ENCODE measurements at regions not wholly inside any gene's neighbourhood (a gene's known extent, or its start where the extent isn't known, plus 50 kb on each side); places are given as distances from the start of the nearest gene placed in this dataset.

GRCh38 chr7:42606193-42606905, 305.5 kb downstream of the C7orf25 start:
- H3K27ac Mint-ChIP-seq: no peak overlapping the region

GRCh38 chr7:42605406-42606192, 306.3 kb downstream of the C7orf25 start:
- no peak overlapping the region for H3K4me3 Mint-ChIP-seq
- H3K27me3 Mint-ChIP-seq: no peaks in the 10 kb centered on the region
- DNase-seq (no peak), ATAC-seq (no peak)
- H3K9me3 ChIP-seq (ENCODE audit: control insufficient read depth, low read length, poor library complexity, severe bottlenecking): no peaks in the 10 kb centered on the region
- no peaks in the 10 kb centered on the region for H3K36me3 Mint-ChIP-seq (ENCODE audit: low read depth)
- no peaks in the 10 kb centered on the region for H3K4me1 Mint-ChIP-seq
- no peak overlapping the region for H3K27ac Mint-ChIP-seq

More at GRCh38 chr7:42606193-42606905, 305.5 kb downstream of the C7orf25 start:
- H3K9me3 ChIP-seq (ENCODE audit: control insufficient read depth, low read length, poor library complexity, severe bottlenecking): no peaks in the 10 kb centered on the region
- Mint-ChIP-seq H3K27me3 (no peaks in the 10 kb centered on the region), H3K36me3 (ENCODE audit: low read depth) (no peaks in the 10 kb centered on the region), H3K4me1 (no peaks in the 10 kb centered on the region), H3K4me3 (no peak overlapping the region)
- ATAC-seq: no peak
- DNase-seq: no peak

- no peak overlapping the region for H3K27ac Mint-ChIP-seq
- no peaks in the 10 kb centered on the region for H3K27me3 Mint-ChIP-seq
- H3K9me3 ChIP-seq (ENCODE audit: control insufficient read depth, low read length, poor library complexity, severe bottlenecking): no peaks in the 10 kb centered on the region
- H3K4me3 Mint-ChIP-seq: no peak overlapping the region
- no peaks in the 10 kb centered on the region for H3K36me3 Mint-ChIP-seq (ENCODE audit: low read depth)
- ATAC-seq (no peak), DNase-seq (no peak)
- H3K4me1 Mint-ChIP-seq: no peaks in the 10 kb centered on the region
These were observed 308.4 kb downstream of the C7orf25 start for GRCh38 chr7:42603496-42603895.

GRCh38 chr7:42597300-42597699, 314.6 kb downstream of the C7orf25 start:
- no peak for ATAC-seq
- Mint-ChIP-seq H3K4me1 (no peaks in the 10 kb centered on the region), H3K27me3 (no peaks in the 10 kb centered on the region), H3K4me3 (no peak overlapping the region), H3K27ac (no peak overlapping the region), H3K36me3 (ENCODE audit: low read depth) (no peaks in the 10 kb centered on the region)
- no peak for DNase-seq
- no peaks in the 10 kb centered on the region for H3K9me3 ChIP-seq (ENCODE audit: control insufficient read depth, low read length, poor library complexity, severe bottlenecking)

- no peak for ATAC-seq
- no peaks in the 10 kb centered on the region for H3K4me1 Mint-ChIP-seq
- no peak overlapping the region for H3K4me3 Mint-ChIP-seq
- DNase-seq: no peak
- no peaks in the 10 kb centered on the region for H3K9me3 ChIP-seq (ENCODE audit: control insufficient read depth, low read length, poor library complexity, severe bottlenecking)
- H3K27ac Mint-ChIP-seq: no peak overlapping the region
- no peaks in the 10 kb centered on the region for H3K36me3 Mint-ChIP-seq (ENCODE audit: low read depth)
- H3K27me3 Mint-ChIP-seq: no peaks in the 10 kb centered on the region
These were observed 315.1 kb downstream of the C7orf25 start for GRCh38 chr7:42596737-42597136.

- DNase-seq (no peak), ATAC-seq (no peak)
- Mint-ChIP-seq H3K4me1 (no peaks in the 10 kb centered on the region), H3K36me3 (ENCODE audit: low read depth) (no peaks in the 10 kb centered on the region), H3K27me3 (no peaks in the 10 kb centered on the region), H3K4me3 (no peak overlapping the region), H3K27ac (no peak overlapping the region)
- H3K9me3 ChIP-seq (ENCODE audit: control insufficient read depth, low read length, poor library complexity, severe bottlenecking): no peaks in the 10 kb centered on the region
These were observed 318.0 kb downstream of the C7orf25 start for GRCh38 chr7:42593860-42594259.

- Mint-ChIP-seq H3K27me3 (no peaks in the 10 kb centered on the region), H3K36me3 (ENCODE audit: low read depth) (no peaks in the 10 kb centered on the region), H3K4me1 (no peaks in the 10 kb centered on the region), H3K27ac (no peak overlapping the region), H3K4me3 (no peak overlapping the region)
- no peak for ATAC-seq
- no peak for DNase-seq
- H3K9me3 ChIP-seq (ENCODE audit: control insufficient read depth, low read length, poor library complexity, severe bottlenecking): no peaks in the 10 kb centered on the region
These were observed 321.0 kb downstream of the C7orf25 start for GRCh38 chr7:42590771-42591310.

- no peak for ATAC-seq
- Mint-ChIP-seq H3K27ac (no peak overlapping the region), H3K27me3 (no peaks in the 10 kb centered on the region), H3K4me3 (no peak overlapping the region), H3K4me1 (no peaks in the 10 kb centered on the region), H3K36me3 (ENCODE audit: low read depth) (no peaks in the 10 kb centered on the region)
- no peaks in the 10 kb centered on the region for H3K9me3 ChIP-seq (ENCODE audit: control insufficient read depth, low read length, poor library complexity, severe bottlenecking)
- no peak for DNase-seq
These were observed 323.0 kb downstream of the C7orf25 start for GRCh38 chr7:42588876-42589275.

GRCh38 chr7:42587806-42588205, 324.1 kb downstream of the C7orf25 start:
- H3K27ac Mint-ChIP-seq: no peak overlapping the region

GRCh38 chr7:42580061-42580460, 331.8 kb downstream of the C7orf25 start:
- ATAC-seq: no peak
- no peak for DNase-seq
- Mint-ChIP-seq H3K27me3 (no peaks in the 10 kb centered on the region), H3K27ac (no peak overlapping the region), H3K36me3 (ENCODE audit: low read depth) (no peaks in the 10 kb centered on the region), H3K4me3 (no peak overlapping the region), H3K4me1 (no peaks in the 10 kb centered on the region)
- H3K9me3 ChIP-seq (ENCODE audit: control insufficient read depth, low read length, poor library complexity, severe bottlenecking): peaks cover 6% of the 10 kb centered on the region

More at GRCh38 chr7:42587806-42588205, 324.1 kb downstream of the C7orf25 start:
- H3K36me3 Mint-ChIP-seq (ENCODE audit: low read depth): no peaks in the 10 kb centered on the region
- no peaks in the 10 kb centered on the region for H3K27me3 Mint-ChIP-seq
- DNase-seq (no peak), ATAC-seq (no peak)
- H3K4me1 Mint-ChIP-seq: no peaks in the 10 kb centered on the region
- no peaks in the 10 kb centered on the region for H3K9me3 ChIP-seq (ENCODE audit: control insufficient read depth, low read length, poor library complexity, severe bottlenecking)
- H3K4me3 Mint-ChIP-seq: no peak overlapping the region

GRCh38 chr7:42575171-42575570, 336.7 kb downstream of the C7orf25 start:
- Mint-ChIP-seq H3K27ac (no peak overlapping the region), H3K36me3 (ENCODE audit: low read depth) (no peaks in the 10 kb centered on the region), H3K4me3 (no peak overlapping the region), H3K27me3 (no peaks in the 10 kb centered on the region), H3K4me1 (no peaks in the 10 kb centered on the region)
- ATAC-seq (no peak), DNase-seq (no peak)
- peaks cover 6% of the 10 kb centered on the region for H3K9me3 ChIP-seq (ENCODE audit: control insufficient read depth, low read length, poor library complexity, severe bottlenecking)

GRCh38 chr7:42574685-42575084, 337.2 kb downstream of the C7orf25 start:
- Mint-ChIP-seq H3K4me3 (no peak overlapping the region), H3K4me1 (no peaks in the 10 kb centered on the region), H3K36me3 (ENCODE audit: low read depth) (no peaks in the 10 kb centered on the region), H3K27me3 (no peaks in the 10 kb centered on the region), H3K27ac (no peak overlapping the region)
- ATAC-seq: no peak
- no peak for DNase-seq
- peaks cover 6% of the 10 kb centered on the region for H3K9me3 ChIP-seq (ENCODE audit: control insufficient read depth, low read length, poor library complexity, severe bottlenecking)

GRCh38 chr7:42573881-42574672, 337.1 kb upstream of the GLI3 start:
- no peaks in the 10 kb centered on the region for H3K4me1 Mint-ChIP-seq
- DNase-seq (no peak), ATAC-seq (no peak)
- no peaks in the 10 kb centered on the region for H3K36me3 Mint-ChIP-seq (ENCODE audit: low read depth)
- H3K9me3 ChIP-seq (ENCODE audit: control insufficient read depth, low read length, poor library complexity, severe bottlenecking): peaks cover 6% of the 10 kb centered on the region
- no peak overlapping the region for H3K27ac Mint-ChIP-seq
- H3K27me3 Mint-ChIP-seq: no peaks in the 10 kb centered on the region
- no peak overlapping the region for H3K4me3 Mint-ChIP-seq
